T-cell (primary cell): ENCODE measurements at regions not wholly inside any gene's neighbourhood (a gene's known extent, or its start where the extent isn't known, plus 50 kb on each side); places are given as distances from the start of the nearest gene placed in this dataset.

ENCODE experiments used
- ATAC-seq, 4 experiments: fragments of 200-7000 bp in 3 of 4; fragments of 150-1000 bp in 1 of 4; cut with Tn5 transposase; replicated peaks in 1 of 4; 1 replicate in 3 of 4; 2 replicates in 1 of 4; pipeline ENCODE4 v1.10.0; 2021; ENCODE audit warnings: moderate library complexity in 3 of 4, mild to moderate bottlenecking in 2 of 4, moderate number of reproducible peaks in 1 of 4
- CTCF ChIA-PET, 2 donors: fragments of 300-600 bp; sonication (Branson Sonifier 250); formaldehyde crosslinking; loops; one replicate each; lab custom pipeline; 2022; ENCODE audit warnings: antibody characterized with exemption in 2 of 2; lab: Charles Lee
- POLR2A ChIA-PET, 2 donors: fragments of 300-600 bp; sonication (Branson Sonifier 250); formaldehyde crosslinking; loops; one replicate each; lab custom pipeline; 2022; ENCODE audit warnings: antibody characterized with exemption in 2 of 2; lab: Charles Lee
- DNase-seq, 35 experiments: peaks; one replicate each; pipeline versions ENCODE4 v3.0.0 to v3.0.0-alpha.2; 2013 to 2023
- H3K27ac ChIP-seq: one replicate; pipeline ENCODE4 v1.5.1; 2013; ENCODE audit warnings: low read length
- H3K27me3 ChIP-seq, 2 experiments: replicated peaks in 1 of 2; 1 replicate in 1 of 2; 2 replicates in 1 of 2; pipeline versions ENCODE4 v1.6.1 to v1.7.0; 2013; ENCODE audit warnings: low read length in 1 of 2, mixed read lengths in 1 of 2; ENCODE audit not compliant: control insufficient read depth in 2 of 2, insufficient read depth in 2 of 2; ENCODE audit errors: extremely low read depth in 1 of 2
- H3K36me3 ChIP-seq, 2 donors: 1 replicate in 1 of 2; 2 replicates in 1 of 2; pipeline versions ENCODE4 v1.6.1 to v1.7.0; 2013; ENCODE audit warnings: low read length in 1 of 2; ENCODE audit not compliant: control insufficient read depth in 2 of 2, insufficient read depth in 1 of 2; ENCODE audit errors: extremely low read depth in 1 of 2
- H3K4me1 ChIP-seq, 2 experiments: 1 replicate in 1 of 2; 2 replicates in 1 of 2; pipeline versions ENCODE4 v1.6.1 to v1.7.0; 2013; ENCODE audit warnings: low read length in 2 of 2, mixed read lengths in 1 of 2; ENCODE audit not compliant: insufficient read depth in 2 of 2, control insufficient read depth in 1 of 2; ENCODE audit errors: extremely low read depth in 1 of 2
- H3K4me3 ChIP-seq, 2 donors: 1 replicate in 1 of 2; 2 replicates in 1 of 2; pipeline versions ENCODE4 v1.5.1 to v1.7.0; 2013; ENCODE audit warnings: mild to moderate bottlenecking in 2 of 2, low read length in 1 of 2, moderate library complexity in 1 of 2; ENCODE audit not compliant: control insufficient read depth in 1 of 2; ENCODE audit errors: extremely low read depth in 1 of 2
- H3K9me3 ChIP-seq: 2 replicates; pipeline ENCODE4 v1.7.0; 2013
- H3K27ac Mint-ChIP-seq, 2 donors: one replicate each; pipeline ENCODE4 v1.8.0; 2020 to 2021; ENCODE audit warnings: mild to moderate bottlenecking in 2 of 2, mixed read lengths in 2 of 2
- H3K27me3 Mint-ChIP-seq, 2 donors: one replicate each; pipeline ENCODE4 v1.8.0; 2021 to 2022; ENCODE audit warnings: mixed read lengths in 2 of 2
- H3K36me3 Mint-ChIP-seq: one replicate; pipeline ENCODE4 v1.8.0; 2021; ENCODE audit warnings: mixed read lengths
- H3K4me1 Mint-ChIP-seq, 3 donors: one replicate each; pipeline ENCODE4 v1.8.0; 2020 to 2022; ENCODE audit warnings: mixed read lengths in 3 of 3, mild to moderate bottlenecking in 1 of 3
- H3K4me3 Mint-ChIP-seq, 3 donors: one replicate each; pipeline ENCODE4 v1.8.0; 2020 to 2022; ENCODE audit warnings: mild to moderate bottlenecking in 3 of 3, mixed read lengths in 3 of 3, moderate library complexity in 3 of 3
- H3K9me3 Mint-ChIP-seq, 3 donors: one replicate each; pipeline ENCODE4 v1.8.0; 2020 to 2022; ENCODE audit warnings: mixed read lengths in 3 of 3
- WGBS: methylation state at CpG from one replicate; pipeline ENCODE4 v1.1.5; 2013; ENCODE audit warnings: missing lambda C conversion rate; ENCODE audit not compliant: insufficient coverage; 5-methylcytosine and 5-hydroxymethylcytosine counted together

GRCh38 chr1:30619619-30620018 lies 103.8 kb downstream of the MATN1 start:
- Mint-ChIP-seq H3K9me3 (peaks cover 7 to 17% (median 10%) of the 10 kb centered on the region in 3 donors), H3K27ac (no peak overlapping the region), H3K27me3 (peaks cover 21 to 36% of the 10 kb centered on the region in 2 donors), H3K36me3 (no peaks in the 10 kb centered on the region), H3K4me1 (peaks cover 0 to 6% (median 3%) of the 10 kb centered on the region in 3 donors), H3K4me3 (no peak overlapping the region)
- Histone ChIP-seq H3K4me3 (no peak overlapping the region), H3K36me3 (no peaks in the 10 kb centered on the region), H3K9me3 (no peaks in the 10 kb centered on the region), H3K27me3 (peaks cover 0 to 41% of the 10 kb centered on the region in 2 experiments), H3K4me1 (no peaks in the 10 kb centered on the region), H3K27ac (no peak overlapping the region)
- CTCF ChIA-PET = no interaction called here
- DNase-seq (no peak), ATAC-seq (no peak)
- 57% methylated on average over 3 of the region's 4 CpGs for WGBS
- POLR2A ChIA-PET = no interaction called here

GRCh38 chr1:30618335-30618747 lies 105.0 kb downstream of the MATN1 start:
- CTCF ChIA-PET = no interaction called here
- Mint-ChIP-seq H3K36me3 (no peaks in the 10 kb centered on the region), H3K27me3 (peaks cover 21 to 36% of the 10 kb centered on the region in 2 donors), H3K27ac (no peak overlapping the region), H3K4me3 (no peak overlapping the region), H3K4me1 (peaks cover 0 to 6% (median 3%) of the 10 kb centered on the region in 3 donors), H3K9me3 (peaks cover 4 to 5% (median 5%) of the 10 kb centered on the region in 3 donors)
- DNase-seq (no peak), ATAC-seq (no peak)
- no peaks in the 10 kb centered on the region for H3K9me3 ChIP-seq
- H3K27ac ChIP-seq = no peak overlapping the region
- no peaks in the 10 kb centered on the region for H3K36me3 ChIP-seq
- H3K27me3 ChIP-seq = peaks cover 0 to 41% of the 10 kb centered on the region in 2 experiments
- 20% methylated on average over 1 of the region's 6 CpGs for WGBS
- H3K4me1 ChIP-seq = no peaks in the 10 kb centered on the region
- POLR2A ChIA-PET = no interaction called here
- no peak overlapping the region for H3K4me3 ChIP-seq

GRCh38 chr1:30616759-30617158 lies 106.6 kb downstream of the MATN1 start:
- H3K4me3 Mint-ChIP-seq = no peak overlapping the region
- 83% methylated on average over 7 of the region's 7 CpGs for WGBS
- Histone ChIP-seq H3K4me1 (no peaks in the 10 kb centered on the region), H3K27me3 (peaks cover 0 to 39% of the 10 kb centered on the region in 2 experiments), H3K9me3 (no peaks in the 10 kb centered on the region), H3K27ac (no peak overlapping the region), H3K4me3 (no peak overlapping the region), H3K36me3 (no peaks in the 10 kb centered on the region)
- no peak overlapping the region for H3K27ac Mint-ChIP-seq
- H3K27me3 Mint-ChIP-seq = peaks cover 18 to 34% of the 10 kb centered on the region in 2 donors
- ATAC-seq = no peak
- H3K36me3 Mint-ChIP-seq = no peaks in the 10 kb centered on the region
- ChIA-PET POLR2A (no interaction called here), CTCF (no interaction called here)
- peaks cover 0 to 6% (median 3%) of the 10 kb centered on the region in 3 donors for H3K4me1 Mint-ChIP-seq
- no peaks in the 10 kb centered on the region for H3K9me3 Mint-ChIP-seq
- no peak for DNase-seq

DNA sequence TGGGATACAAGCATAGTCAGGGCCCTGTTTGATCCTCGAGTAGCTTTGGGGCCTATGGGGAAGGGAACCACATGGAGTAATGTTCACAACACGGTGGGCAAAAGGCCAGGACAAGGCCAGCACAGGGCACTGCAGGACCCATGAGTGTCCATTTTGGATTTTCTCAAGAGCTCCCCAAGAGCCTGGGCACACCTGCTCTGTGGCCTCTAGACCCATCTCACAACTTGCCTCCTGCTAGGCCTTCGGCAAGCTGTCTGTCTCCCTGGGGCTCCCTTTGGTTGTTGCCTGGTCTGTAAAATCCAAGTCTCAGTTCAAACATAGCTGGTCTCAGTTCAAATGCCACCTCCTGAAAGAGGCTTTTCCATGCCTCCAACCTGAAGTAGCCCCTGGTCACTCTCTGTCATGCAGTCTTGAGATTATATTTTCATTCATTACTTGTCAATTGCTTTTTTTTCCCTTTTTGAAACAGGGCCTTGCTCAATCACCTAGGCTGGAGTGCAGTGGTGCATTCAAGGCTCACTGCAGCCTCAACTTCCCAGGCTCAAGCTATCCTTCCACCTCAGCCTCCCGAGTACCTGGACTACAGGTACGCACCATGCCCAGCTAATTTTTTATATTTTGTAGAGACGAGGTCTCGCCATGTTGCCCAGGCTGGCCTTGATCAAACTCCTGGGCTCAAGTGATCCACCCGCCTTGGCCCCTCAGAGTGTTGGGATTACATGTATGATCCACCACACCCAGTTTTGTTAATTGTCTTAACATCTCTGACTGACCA lies 107.4 kb downstream of the MATN1 start:
- H3K27ac ChIP-seq = no peak overlapping the region
- H3K4me3 Mint-ChIP-seq = no peak overlapping the region
- H3K9me3 ChIP-seq = no peaks in the 10 kb centered on the region
- H3K27ac Mint-ChIP-seq = no peak overlapping the region
- peaks cover 0 to 36% of the 10 kb centered on the region in 2 experiments for H3K27me3 ChIP-seq
- peaks cover 22 to 36% of the 10 kb centered on the region in 2 donors for H3K27me3 Mint-ChIP-seq
- H3K36me3 Mint-ChIP-seq = no peaks in the 10 kb centered on the region
- no peaks in the 10 kb centered on the region for H3K9me3 Mint-ChIP-seq
- no peak for DNase-seq
- 90% methylated on average over 7 of the region's 8 CpGs for WGBS
- no peaks in the 10 kb centered on the region for H3K36me3 ChIP-seq
- ATAC-seq = no peak
- no peaks in the 10 kb centered on the region for H3K4me1 ChIP-seq
- H3K4me1 Mint-ChIP-seq = peaks cover 0 to 6% (median 3%) of the 10 kb centered on the region in 3 donors
- H3K4me3 ChIP-seq = no peak overlapping the region
- ChIA-PET POLR2A (no interaction called here), CTCF (no interaction called here)

DNA sequence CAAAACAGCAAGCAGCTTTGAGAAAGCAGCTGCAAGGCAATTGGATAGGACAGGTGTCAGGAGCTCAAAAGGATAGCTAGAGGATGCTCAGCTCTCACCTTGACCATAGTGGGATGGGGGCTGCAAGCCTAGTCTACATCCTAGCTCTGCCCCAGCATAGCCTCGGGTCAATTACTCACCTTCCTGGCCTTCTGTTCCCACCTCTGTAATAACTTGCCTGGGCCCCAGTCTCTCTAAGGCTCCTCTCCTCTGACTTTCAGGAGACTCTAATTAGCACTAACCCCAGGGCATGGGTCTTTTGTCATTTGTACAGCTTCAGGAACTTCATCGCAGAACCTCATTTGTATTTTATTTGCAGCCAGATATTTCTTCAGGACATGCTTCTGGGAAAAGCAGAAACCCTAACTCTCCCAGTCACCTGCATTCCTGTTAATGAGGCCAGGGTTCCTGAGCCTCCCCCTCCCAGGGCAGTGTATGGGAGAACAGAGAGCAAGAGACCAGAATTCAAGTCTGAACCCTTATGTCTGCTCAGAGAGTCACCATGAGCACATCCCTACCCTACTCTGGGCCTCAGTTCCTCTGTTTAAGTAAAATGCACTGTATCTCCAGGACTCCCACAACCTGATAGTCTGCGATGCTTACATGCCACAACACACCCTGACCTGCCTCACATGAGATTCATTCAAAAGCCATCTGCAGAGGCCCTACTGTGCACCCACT lies 108.1 kb downstream of the MATN1 start:
- no peak overlapping the region for H3K27ac Mint-ChIP-seq
- H3K36me3 Mint-ChIP-seq = no peaks in the 10 kb centered on the region
- no peaks in the 10 kb centered on the region for H3K4me1 ChIP-seq
- no peaks in the 10 kb centered on the region for H3K9me3 ChIP-seq
- POLR2A ChIA-PET = no interaction called here
- peaks cover 22 to 33% of the 10 kb centered on the region in 2 donors for H3K27me3 Mint-ChIP-seq
- WGBS = 78% methylated on average over 3 of the region's 3 CpGs
- CTCF ChIA-PET = no interaction called here
- H3K4me3 Mint-ChIP-seq = no peak overlapping the region
- H3K27ac ChIP-seq = no peak overlapping the region
- ATAC-seq = no peak
- H3K4me3 ChIP-seq = no peak overlapping the region
- H3K27me3 ChIP-seq = peaks cover 0 to 35% of the 10 kb centered on the region in 2 experiments
- no peaks in the 10 kb centered on the region for H3K36me3 ChIP-seq
- H3K9me3 Mint-ChIP-seq = no peaks in the 10 kb centered on the region
- no peak for DNase-seq
- H3K4me1 Mint-ChIP-seq = peaks cover 0 to 6% (median 3%) of the 10 kb centered on the region in 3 donors

DNA sequence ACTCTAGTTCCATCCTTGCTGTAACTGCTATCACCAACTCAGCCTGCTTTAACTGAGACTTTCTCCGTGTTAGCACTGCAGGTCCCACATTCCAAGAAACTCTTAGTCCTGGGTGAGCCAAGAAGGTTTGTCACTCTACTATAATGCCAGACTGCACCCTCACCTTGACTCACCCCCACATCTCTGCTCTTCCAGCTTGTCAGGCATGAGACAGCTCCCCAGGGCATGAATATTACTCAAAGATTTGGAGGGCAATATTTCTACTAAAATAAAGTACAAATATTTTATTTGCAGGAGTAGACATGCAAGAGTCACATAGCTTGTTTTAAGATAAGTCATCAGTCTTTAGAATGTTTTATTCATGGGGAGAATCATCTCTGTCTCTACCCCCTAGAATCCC lies 110.2 kb downstream of the MATN1 start:
- ATAC-seq (no peak), DNase-seq (no peak)
- no peaks in the 10 kb centered on the region for H3K4me1 ChIP-seq
- Mint-ChIP-seq H3K36me3 (no peaks in the 10 kb centered on the region), H3K9me3 (no peaks in the 10 kb centered on the region), H3K4me1 (peaks cover 0 to 1% (median under 1%) of the 10 kb centered on the region in 3 donors), H3K4me3 (no peak overlapping the region), H3K27ac (no peak overlapping the region), H3K27me3 (peaks cover 27 to 28% of the 10 kb centered on the region in 2 donors)
- peaks cover 0 to 37% of the 10 kb centered on the region in 2 experiments for H3K27me3 ChIP-seq
- WGBS = 60% methylated on average over 1 of the region's 1 CpG
- ChIA-PET POLR2A (no interaction called here), CTCF (no interaction called here)
- H3K36me3 ChIP-seq = no peaks in the 10 kb centered on the region
- no peak overlapping the region for H3K4me3 ChIP-seq
- no peak overlapping the region for H3K27ac ChIP-seq
- H3K9me3 ChIP-seq = no peaks in the 10 kb centered on the region
